ENCODE measurements at regions not wholly inside any gene's neighbourhood (a gene's known extent, or its start where the extent isn't known, plus 50 kb on each side); places are given as distances from the start of the nearest gene placed in this dataset.

DNA sequence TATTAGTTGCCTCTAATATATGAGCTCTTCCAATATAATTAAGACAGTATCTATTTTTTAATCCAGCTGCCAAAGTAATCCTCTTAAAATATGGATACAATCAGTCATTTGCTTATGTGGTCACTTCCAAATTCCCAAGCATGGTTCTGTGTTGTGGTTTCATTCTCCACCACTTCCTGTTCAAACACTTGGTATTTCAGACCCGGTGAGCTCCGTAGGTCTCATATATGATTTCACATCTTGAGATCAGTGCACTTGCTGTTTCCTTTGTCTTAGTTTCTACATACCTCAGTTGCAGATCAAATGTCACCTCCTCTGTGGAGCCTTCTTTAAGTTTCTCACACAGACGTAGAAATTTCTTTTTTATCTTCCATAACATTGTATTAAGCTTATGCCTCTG, 254.2 kb downstream of the KCNS3 start:
- DNase-seq (ENCODE audit: low spot score), result no peak

DNA sequence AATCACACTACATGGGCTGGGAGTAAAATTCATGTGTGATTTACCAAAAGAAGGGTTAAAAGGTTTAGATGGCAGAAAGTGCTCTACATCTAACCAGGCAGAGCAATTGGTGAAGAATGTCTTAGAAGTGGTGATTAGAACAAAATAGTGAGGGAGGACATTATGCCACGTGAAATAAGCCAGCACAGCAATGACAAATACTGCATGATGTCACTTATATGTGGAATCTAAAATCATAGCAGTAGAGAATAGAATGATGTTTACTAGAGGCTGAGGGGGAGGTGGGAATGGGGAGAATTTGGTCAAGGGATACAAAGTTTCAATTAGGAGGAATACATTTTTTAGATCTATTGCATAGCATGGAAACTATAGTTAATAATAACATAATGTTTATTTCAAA, 253.3 kb downstream of the KCNS3 start:
- DNase-seq (ENCODE audit: low spot score), result no peak

DNA sequence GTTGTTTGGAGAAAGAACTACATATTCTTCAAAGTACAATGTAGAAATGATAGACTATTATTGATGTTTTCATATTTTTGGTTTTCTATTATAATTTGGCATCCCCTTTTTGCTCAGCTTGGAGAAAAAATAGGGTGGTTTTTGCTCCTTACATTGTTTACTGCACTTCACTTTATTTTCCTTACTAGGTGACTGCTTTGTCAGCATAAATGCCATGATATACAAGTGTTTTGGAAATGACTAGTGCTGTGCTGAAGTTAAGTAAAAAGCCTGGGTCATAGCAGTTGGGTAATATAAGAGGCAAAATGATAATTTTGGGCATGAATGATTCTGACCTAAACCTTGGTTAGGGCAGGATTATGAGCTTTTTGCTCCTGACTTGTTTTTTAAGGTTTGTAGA, 250.9 kb downstream of the KCNS3 start:
- DNase-seq (ENCODE audit: low spot score), result no peak

DNA sequence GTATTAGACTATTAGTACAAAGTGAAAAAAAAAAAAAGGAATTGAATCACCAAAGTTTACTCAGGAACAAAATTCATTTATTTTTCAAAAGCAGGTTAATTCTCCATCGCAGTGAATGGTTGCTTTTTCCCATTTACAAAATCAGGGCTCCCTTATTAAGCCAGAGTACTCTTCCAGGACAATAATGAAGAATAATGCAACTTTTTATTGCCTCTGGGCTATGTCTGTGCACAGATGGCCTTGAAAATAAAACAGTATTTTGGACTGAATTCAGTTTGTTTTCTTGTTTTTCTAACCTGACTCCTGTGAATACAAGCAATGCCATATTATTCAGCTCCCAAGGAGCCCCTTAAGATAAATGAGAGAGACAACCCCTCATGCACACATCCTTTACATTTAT, 246.8 kb downstream of the KCNS3 start:
- no peak for DNase-seq (ENCODE audit: low spot score)

DNA sequence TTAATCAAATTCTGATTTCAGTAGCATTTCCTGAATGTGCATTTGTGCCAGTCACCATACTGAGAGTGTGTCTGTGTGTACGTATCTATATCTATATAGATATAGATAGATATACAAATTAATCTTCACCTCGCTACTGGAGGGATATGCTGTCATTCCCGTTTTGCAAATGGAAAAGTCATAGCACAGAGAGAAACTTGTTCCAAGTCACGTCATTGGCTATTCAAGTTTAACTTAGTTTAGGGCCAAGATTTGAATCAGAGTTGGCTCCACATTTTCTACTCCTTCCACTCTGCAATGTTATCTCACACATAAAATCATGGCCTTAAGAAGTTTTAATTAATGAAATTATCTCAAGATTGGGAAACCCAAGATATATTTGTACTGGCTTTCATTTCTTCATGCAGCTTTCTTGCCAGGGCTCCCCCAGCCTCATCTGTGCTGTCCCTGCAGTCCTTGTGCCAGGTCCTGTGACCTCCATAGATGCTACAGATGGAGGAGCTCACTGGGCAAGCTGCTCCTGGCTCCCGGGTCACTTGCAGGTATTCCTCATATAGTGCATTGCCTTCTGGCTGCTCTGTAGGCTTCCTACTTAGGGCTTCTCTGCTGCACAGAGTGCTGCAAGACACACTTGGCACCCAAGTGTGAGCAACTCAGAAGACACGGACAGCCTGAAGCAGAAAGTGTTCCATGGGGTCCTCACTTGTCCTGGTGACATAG, 245.8 kb downstream of the KCNS3 start:
- DNase-seq (ENCODE audit: low spot score), result no peak

DNA sequence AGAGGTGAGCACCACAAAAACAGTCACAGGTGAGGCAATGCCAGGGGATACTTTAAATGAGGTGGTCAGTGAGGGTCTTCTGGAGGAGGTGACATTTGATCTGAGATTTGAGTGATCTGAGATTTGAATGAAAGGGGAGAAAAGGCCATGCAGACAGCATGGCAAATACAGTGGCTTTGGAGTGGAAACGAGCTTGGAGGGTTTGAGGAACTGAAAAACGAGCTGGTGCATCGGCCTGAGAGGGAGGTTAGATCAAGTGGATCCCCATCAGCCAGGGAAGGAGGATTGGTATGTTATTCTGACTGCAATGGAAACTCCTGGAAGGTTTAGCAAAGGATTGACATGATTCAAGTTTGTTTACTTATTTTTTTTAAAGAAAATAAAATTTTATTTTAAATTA, 245.1 kb downstream of the KCNS3 start:
- DNase-seq (ENCODE audit: low spot score), result no peak

DNA sequence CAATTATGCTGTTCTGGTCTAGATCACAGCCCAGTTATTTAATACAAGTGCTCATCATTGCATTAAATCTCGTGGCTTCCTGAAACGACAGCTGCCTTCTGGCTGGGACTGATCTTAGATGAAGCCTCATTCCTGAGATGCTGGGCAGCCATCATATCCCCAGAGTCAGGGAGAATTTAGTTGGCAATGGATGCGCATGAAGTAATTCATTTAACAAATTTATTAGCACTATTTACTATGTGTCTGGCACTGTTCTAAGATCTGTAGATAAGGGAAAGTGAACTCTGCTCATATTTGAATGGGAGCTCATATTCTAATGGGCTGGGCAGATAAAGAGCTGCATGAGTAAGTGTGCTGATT, 244.7 kb downstream of the KCNS3 start:
- no peak for DNase-seq (ENCODE audit: low spot score)

DNA sequence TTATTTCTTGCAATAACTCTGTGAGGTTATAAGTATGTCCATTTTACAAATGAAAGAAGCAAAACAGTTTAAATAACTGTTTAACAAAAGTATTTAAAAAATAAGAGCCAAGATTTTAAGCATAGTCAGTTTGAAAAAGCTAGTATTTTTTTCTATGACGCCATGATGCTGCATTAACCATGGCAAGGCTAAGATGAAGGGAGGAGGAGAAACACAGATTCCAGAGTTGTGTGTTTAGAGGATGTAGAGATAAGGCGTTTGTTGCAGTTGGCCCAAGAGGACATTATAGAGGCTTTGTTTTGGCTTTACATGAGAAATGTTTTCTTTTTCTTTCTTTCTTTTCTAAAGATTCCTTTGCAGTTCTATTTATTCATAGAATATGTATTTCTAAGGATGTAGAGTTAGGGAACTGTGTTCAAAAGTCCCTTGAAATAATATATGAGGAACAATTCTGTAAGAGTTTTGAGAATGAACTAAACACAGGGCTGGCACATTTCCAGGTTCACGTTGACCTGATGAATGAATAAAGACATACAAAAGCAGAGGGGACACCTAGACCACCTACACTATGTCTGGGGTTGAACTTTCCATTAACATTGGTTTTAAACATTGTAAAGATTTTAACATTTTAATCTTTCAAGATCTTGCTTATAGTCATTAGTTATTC, 244.2 kb downstream of the KCNS3 start:
- no peak for DNase-seq (ENCODE audit: low spot score)

DNA sequence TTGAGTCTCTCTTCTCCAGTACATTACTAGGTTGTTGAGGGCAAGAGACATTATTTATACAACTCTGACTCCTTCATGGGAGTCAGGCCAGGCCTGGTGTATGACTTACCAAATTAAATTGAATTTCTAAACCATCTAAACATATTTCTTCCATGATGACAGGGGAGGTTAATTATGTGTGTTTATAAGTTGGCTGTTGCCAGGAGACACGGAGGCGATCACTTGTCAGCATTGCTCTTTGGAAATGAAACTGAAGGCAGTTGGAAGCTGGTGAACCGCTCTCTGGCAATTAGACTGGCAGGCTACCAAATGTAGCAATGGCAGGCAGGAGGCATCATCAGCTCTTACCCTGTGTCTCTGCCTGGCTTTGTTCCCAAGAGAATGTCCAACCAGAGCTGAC, 241.4 kb downstream of the KCNS3 start:
- DNase-seq (ENCODE audit: low spot score), result no peak

DNA sequence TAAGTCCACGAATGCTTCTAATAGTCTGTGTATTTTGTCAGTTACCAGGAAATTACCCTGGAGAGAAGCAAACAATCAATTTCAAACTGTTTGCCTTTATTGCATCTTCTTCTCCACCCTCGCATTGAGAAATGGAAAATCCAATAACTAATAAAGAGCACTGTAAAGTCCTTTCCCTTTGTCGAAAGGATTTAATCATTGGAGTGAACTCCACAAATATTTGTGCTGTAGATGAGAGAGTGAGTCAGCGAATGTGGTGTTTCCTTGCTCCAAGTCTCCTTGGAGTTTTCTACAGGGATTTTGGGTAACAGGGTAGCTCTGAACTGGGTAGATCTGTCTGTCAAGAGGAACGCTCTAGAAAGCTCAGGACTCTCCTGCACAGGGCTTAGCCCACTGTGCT, 240.2 kb downstream of the KCNS3 start:
- DNase-seq (ENCODE audit: low spot score), result no peak

DNA sequence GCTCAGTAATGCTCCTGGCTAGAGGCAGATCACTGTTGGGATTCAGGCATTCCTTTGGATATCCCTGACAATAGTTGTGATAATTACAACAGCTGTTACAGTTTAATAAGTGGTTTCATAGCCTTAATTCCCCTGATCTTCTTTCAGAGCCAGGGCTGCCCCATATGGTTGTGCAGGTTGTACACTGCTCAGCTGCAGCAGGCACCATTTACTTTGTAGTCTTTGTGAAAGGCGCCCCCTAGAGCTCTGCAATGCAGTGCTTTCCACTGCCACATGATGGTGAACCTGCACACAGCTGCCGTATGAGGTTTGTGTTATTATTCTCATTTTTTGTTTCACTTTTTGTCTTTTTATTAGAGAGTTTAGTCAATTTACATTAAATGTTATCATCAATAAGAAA, 239.1 kb downstream of the KCNS3 start:
- DNase-seq (ENCODE audit: low spot score), result no peak

DNA sequence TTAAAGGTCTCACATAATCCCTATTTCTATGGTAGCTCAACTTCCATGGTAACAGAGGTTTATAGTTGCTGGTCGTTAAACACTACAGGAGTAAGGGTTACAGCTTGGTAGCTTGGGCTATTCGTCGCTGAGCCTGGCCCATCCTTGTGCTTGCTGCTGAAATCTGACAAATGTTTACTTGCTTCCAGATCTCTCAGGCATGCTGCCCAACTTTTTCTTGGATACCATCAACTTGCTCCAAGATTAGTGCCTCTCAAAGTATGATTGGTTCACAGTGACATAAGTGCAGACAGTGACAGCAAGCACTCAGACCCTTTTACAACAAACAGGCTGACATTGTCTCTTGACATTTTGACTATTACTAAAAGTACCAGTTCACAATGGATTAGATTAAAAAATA, 231.8 kb downstream of the KCNS3 start:
- no peak for DNase-seq (ENCODE audit: low spot score)

DNA sequence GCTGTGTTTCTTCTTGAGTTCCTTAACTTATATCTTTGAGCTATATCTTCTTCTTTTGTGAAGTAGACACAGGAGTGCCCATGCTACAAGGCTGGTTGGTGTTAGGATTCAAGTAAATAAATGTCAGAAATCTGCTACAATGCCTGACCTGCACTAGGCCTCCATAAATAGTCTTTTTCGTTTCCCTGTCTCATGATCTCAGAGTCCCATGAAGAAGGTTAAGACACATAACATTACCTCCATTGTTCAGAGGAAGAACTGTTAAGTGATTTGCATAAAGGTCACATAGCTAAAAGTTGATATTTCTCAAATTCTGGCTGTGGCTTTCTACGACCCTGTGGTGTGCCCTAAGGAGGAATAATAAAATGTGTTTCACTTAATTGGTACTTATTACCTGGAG, 228.4 kb downstream of the KCNS3 start:
- no peak for DNase-seq (ENCODE audit: low spot score)

DNA sequence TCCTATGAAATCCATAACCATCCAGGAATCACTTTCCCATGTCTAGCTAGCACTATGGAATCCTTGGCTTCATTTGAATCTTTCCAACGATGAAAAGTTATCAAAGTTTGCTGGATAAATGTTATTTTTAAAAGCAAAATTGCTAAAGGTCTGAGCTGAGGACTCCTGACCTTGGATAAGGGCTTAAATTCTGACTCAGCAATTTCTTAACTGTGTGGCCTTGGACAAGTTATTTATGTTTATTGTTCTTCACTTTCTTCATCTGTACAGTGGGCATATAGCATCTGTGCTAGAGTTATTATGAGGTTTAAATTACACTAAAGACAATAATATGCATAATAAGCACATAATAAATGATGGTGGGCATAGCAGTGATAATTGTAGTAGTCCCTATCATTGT, 227.5 kb downstream of the KCNS3 start:
- no peak for DNase-seq (ENCODE audit: low spot score)

DNA sequence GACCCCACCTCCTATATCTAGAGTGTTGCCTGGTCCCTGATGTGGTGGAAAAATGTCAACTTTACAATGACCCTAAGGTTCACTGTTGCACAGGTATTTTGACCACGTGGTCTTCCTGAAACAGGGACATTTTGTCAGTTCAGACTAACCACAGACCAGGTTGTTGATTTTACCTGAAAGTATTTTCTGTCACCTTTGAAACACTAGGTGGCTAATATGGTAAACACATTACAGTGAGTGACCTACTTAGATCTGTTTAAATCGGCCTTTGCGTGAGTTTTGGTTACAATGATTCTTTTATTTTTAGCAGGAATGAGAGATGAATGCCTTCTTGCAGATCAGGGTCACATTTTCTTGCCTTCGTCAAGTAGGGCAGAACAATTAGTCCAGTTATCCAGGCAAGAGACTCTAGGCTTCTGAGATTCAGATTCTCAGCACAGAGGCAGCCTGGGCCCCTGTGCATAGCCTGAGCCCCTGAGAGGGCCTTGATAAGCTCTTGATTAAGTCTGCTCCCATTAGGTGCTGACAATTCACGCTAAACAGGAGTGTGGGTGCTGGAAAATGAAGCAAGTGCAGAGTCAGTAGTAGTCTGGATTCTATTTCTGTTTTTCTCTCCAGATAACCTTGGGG, 226.2 kb downstream of the KCNS3 start:
- DNase-seq (ENCODE audit: low spot score), result no peak

DNA sequence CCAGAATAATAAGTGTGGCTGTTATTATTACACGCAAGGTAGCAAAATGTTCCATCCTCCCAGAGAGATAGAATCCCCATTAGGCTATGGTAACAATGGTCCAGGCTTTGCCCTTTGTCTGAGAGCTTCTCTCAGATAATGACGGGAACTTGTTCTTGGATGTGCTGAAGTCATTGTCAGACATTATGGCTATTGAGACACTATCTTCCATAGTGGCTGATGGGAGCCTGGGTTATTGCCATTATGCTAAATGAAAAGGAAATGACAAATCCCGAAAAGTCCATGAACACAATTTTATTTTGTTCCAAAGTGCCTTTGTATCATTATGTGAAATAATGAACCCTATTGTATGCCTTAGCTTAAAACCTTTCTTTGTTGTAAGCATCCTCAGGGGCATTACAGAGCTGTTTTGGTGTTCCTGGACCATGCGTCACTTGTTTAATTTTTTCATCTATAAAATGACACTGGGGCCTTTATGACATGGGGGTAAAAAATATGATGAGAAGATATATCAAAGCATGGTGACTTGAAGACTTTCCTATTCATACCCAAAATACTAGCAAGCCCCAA, 218.5 kb downstream of the KCNS3 start:
- no peak for DNase-seq (ENCODE audit: low spot score)

DNA sequence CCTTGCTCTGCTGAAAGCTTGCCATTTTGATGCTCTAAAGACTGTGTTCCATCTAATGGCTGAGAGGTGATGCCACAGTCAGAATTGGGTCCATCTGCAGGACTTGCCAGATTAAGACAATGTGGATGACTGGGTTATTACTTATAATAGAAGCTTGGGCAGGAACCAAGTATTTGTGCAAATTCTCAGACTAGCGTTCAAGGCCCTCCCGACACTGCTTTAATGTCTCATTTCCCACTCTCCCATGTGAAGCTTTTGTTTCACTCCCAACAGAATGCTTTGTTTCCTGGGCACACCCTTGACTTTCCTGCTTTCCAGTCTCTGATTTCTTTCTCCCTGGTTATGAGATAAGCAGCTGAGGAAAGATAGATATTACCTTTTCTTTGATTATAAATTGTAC, 215.8 kb downstream of the KCNS3 start:
- DNase-seq (ENCODE audit: low spot score), result no peak

DNA sequence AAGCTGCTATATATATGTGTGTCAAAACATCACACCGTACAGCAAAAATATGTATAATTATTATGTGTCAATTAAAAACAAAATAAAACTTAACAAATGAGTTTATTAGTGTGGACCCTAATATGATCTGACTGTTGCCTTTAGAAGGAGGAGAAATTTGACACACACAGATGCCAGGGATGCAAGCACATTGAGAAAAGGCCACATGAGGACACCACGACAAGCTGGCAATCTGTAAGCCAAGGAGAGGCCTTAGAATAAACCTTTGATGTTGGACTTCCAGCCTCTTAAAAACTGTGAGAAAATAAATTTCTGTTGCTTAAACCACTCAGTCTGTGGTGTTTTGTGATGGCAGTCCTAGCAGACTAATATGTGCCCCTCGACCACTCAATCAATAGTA, 214.7 kb downstream of the KCNS3 start:
- no peak for DNase-seq (ENCODE audit: low spot score)

DNA sequence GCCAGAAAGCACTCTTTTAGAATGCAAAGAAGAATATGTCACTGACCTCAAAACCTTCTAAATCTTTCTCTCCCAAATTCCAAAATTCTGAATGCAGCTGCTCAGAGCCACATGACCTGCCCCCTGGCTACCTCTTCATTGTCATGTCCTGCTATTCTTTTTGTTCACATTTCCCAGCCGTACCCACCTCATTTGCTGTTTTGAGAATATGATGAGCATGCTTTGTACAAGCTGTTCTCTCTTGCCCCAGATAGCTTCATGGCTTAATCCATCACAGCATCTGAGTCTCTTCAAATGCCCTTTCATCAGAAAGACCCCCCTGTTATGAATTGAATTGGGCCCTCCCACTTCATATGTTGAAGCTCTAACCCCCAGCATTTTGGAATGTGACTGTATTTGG, 214.3 kb downstream of the KCNS3 start:
- no peak for DNase-seq (ENCODE audit: low spot score)

DNA sequence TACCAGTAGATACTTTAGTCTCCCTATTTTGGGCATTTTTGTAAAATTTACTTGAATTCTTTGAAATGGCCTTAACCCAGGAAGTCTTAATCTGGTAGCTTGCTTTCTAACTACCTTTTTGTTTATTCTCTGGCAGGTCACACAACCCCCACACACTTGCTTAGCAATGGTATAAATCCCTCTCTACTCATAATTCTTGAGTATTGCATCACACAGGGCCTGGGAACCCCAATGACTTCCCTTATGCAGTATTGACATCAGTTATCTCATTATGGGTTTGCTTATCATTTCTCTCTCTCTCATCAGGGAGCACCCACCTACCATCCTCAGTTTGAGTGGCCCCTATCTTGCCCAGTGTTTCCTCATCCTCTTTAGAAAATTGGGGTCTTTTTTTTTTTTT, 207.1 kb downstream of the KCNS3 start:
- DNase-seq (ENCODE audit: low spot score), result no peak

DNA sequence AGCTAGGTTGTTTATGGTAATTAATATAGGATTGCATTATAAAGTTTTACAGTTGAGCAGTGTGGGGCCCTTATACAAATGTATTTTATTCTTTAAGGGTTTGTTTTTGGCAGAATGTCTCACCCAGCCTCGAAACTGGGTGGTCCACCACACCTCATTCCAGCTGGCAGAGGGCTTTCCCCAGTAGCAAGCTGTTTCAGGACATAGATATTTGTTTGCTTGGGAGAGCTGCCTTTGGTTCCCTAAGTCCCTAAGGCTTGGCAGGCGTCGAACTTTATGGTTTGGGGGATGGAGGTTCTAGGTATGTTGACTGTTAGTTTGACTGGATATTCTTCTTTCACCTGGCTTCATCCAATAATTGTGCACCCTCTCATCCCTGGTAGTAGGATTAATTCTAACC, 205.9 kb downstream of the KCNS3 start:
- DNase-seq (ENCODE audit: low spot score), result no peak

DNA sequence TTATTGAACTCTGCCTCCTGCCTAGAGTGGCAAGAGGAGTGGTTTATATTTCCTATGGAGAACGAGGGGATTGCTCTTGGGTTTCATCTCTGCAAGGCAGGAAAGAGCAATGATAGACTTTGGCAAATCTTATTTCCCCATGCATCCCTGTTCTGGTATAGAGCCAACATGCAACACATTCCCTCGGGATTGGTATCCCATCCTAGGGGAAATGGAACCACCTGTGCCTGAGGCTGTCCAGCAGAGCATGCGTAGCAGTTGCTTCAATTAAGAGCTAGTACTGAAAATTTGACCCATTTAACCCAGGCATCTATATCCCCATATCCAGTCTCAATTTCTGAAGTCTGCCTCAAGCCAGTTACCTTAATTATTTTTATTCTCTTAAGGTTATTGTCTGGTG, 205.3 kb downstream of the KCNS3 start:
- no peak for DNase-seq (ENCODE audit: low spot score)

DNA sequence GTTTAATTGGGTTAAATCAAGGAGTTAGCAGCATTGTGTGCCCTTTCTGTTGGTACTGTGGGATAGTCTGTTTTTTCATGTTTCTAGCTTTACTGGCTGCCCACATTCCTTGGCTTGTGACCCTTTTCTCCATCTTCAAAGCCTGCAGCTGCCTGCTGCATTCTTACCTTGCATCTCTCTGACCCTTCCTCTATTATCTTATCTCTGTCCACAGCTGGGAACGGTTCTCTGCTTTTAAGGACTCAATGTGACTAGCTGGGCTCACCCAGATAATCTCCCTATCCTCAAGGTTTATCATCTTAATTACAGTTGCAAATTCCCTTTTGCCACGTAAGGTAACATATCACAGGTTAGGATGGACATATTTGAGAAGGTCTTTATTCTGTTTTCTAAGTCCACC, 199.7 kb downstream of the KCNS3 start:
- no peak for DNase-seq (ENCODE audit: low spot score)

DNA sequence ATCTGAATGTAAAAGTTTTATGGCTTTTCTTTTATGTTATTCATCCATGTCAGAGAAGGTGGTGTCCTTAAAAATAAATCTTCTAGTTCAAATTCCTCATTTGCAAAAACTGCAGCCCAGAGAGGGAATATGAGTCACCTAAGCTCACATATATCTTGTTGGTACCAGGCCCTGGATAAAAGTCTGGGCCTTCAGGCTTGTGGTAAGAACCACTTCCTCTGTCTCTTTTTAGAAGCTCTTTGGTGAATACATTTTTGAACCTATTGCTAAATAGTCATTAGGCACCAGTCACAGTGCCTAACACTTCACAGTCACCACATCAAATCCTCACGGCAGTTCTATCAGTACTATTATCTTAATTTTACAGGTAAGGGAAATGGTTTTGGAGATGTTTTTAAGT, 199.2 kb downstream of the KCNS3 start:
- DNase-seq (ENCODE audit: low spot score), result no peak

Measured in hematopoietic multipotent progenitor cell treated with erythropoietin and hydrocortisone succinate and interleukin-3 and kit ligand, for 17 days (in vitro differentiated cells).